Ovary (tissue), 3 donors: ENCODE measurements at regions not wholly inside any gene's neighbourhood (a gene's known extent, or its start where the extent isn't known, plus 50 kb on each side); places are given as distances from the start of the nearest gene placed in this dataset.

Experiments used
- EP300 ChIP-seq: sonication (generic); formaldehyde crosslinking; IDR thresholded peaks from one replicate; pipeline ENCODE4 v1.6.1; 2017; ENCODE audit warnings: antibody characterized with exemption
- POLR2A ChIP-seq: fragments of 450-650 bp; IDR thresholded peaks from one replicate; pipeline ENCODE4 v1.6.1; 2017; ENCODE audit warnings: antibody characterized with exemption, mild to moderate bottlenecking, moderate library complexity
- TF ChIP-seq, protein P1 (sequence below), 3 donors: fragments of 450-650 bp in 2 of 3; fragments of 200-600 bp in 1 of 3; IDR thresholded peaks; one replicate each; pipeline versions ENCODE4 v1.5.1 to v1.8.0; 2016 to 2022; ENCODE audit warnings: antibody characterized with exemption in 3 of 3, mild to moderate bottlenecking in 1 of 3
- donor health status: DM: no; HTN: no; CAD: no.

DNA sequence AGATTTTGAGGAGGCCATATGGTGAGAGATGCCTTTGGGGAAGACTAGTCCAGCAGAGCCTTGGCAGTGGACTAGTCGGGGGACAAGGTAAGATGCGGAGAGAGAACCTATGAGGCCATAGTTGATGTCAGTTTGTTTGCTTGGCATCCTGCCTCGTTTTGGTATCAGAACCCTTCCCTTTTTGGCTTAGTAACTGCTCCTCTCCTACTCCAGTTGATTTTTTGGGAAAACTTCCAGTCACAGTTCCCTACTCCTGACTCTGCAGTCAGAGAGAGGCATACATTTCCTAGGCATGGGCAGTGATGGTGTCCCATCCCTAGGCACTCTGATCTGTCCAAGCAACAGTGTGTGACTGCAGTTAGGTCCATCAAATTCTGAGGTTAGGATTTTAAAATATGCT is 398.3 kb downstream of the AEBP2 start:
- TF ChIP-seq POLR2A (no peak), EP300 (no peak)
- TF ChIP-seq, protein P1, sequence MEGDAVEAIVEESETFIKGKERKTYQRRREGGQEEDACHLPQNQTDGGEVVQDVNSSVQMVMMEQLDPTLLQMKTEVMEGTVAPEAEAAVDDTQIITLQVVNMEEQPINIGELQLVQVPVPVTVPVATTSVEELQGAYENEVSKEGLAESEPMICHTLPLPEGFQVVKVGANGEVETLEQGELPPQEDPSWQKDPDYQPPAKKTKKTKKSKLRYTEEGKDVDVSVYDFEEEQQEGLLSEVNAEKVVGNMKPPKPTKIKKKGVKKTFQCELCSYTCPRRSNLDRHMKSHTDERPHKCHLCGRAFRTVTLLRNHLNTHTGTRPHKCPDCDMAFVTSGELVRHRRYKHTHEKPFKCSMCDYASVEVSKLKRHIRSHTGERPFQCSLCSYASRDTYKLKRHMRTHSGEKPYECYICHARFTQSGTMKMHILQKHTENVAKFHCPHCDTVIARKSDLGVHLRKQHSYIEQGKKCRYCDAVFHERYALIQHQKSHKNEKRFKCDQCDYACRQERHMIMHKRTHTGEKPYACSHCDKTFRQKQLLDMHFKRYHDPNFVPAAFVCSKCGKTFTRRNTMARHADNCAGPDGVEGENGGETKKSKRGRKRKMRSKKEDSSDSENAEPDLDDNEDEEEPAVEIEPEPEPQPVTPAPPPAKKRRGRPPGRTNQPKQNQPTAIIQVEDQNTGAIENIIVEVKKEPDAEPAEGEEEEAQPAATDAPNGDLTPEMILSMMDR (IDR thresholded peaks at IDR 0.05) = no peak
